ENCODE measurements at regions not wholly inside any gene's neighbourhood (a gene's known extent, or its start where the extent isn't known, plus 50 kb on each side); places are given as distances from the start of the nearest gene placed in this dataset.

- TF ChIP-seq POLR2AphosphoS5 (IDR thresholded peaks at IDR 0.05; ENCODE audit: low read depth, low read length) = no peak
- TF ChIP-seq SIN3A (IDR thresholded peaks at IDR 0.05; ENCODE audit: borderline replicate concordance, insufficient read depth, low read length) = no peak
- TF ChIP-seq FOXP2 (optimal IDR thresholded peaks at IDR 0.05; ENCODE audit: borderline replicate concordance, extremely low read depth, extremely low read length, insufficient read depth) = no peak
Observed at GRCh38 chr4:77282305-77282704, 125.3 kb downstream of the CCNG2 start.

Measured in PFSK-1 (cell line).